Fibroblast of lung (primary cell): ENCODE measurements at regions not wholly inside any gene's neighbourhood (a gene's known extent, or its start where the extent isn't known, plus 50 kb on each side); places are given as distances from the start of the nearest gene placed in this dataset.

Experiments
- EZH2 ChIP-seq: IDR thresholded peaks from 2 replicates; pipeline ENCODE4 v1.5.1; 2012; ENCODE audit warnings: low read length, control low read depth, mild to moderate bottlenecking; ENCODE audit errors: missing control alignments
- TF ChIP-seq, protein P1 (sequence below), 2 donors: IDR thresholded peaks in 1 of 2; conservative IDR thresholded peaks in 1 of 2; 1 replicate in 1 of 2; 2 replicates in 1 of 2; pipeline ENCODE4 v1.5.1; 2011 to 2012; ENCODE audit warnings: low read length in 2 of 2, control low read depth in 1 of 2, inconsistent platforms in 1 of 2, low read depth in 1 of 2, mild to moderate bottlenecking in 1 of 2

DNA sequence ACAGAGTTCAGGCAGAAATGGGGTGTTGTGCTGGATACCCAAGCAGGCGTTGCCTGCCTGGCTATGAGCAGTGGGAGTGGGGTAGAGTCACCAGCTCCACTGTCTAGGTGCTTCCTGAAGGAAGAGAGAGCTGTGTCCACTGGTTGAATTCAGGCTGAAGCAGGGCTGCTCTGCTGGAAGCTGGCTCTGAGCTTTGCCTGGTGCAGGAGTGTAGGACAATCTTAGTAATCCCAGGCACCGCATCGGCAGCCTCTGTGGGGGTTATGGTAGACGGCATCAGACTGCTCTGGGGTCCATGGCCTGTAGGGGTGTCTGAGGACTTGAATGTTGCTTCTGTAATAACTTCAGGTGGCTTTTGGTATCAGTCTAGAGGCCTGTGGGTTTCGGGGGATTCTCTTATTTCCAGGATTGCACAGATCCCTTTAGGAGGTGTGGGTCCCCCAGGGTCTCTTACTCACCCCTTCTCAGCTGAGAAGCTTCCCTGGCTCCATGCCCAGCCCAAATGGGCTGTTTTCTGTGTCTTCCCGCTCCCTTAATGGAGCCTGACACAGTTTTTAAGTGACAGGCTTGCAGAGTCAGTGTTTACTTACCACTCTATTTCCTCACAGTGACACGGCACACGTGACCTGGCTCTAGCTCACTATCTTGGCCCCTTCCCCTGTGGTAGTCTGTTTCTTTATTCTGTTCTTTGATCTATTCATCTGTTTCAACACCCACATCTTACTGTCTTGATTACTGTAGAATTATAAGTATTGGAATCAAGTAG lies 644.3 kb downstream of the CBLN2 start:
- no peak for TF ChIP-seq EZH2
- TF ChIP-seq, protein P1, sequence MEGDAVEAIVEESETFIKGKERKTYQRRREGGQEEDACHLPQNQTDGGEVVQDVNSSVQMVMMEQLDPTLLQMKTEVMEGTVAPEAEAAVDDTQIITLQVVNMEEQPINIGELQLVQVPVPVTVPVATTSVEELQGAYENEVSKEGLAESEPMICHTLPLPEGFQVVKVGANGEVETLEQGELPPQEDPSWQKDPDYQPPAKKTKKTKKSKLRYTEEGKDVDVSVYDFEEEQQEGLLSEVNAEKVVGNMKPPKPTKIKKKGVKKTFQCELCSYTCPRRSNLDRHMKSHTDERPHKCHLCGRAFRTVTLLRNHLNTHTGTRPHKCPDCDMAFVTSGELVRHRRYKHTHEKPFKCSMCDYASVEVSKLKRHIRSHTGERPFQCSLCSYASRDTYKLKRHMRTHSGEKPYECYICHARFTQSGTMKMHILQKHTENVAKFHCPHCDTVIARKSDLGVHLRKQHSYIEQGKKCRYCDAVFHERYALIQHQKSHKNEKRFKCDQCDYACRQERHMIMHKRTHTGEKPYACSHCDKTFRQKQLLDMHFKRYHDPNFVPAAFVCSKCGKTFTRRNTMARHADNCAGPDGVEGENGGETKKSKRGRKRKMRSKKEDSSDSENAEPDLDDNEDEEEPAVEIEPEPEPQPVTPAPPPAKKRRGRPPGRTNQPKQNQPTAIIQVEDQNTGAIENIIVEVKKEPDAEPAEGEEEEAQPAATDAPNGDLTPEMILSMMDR (conservative IDR thresholded peaks at IDR 0.05 in 1 of 2, IDR thresholded peaks at IDR 0.05 in 1 of 2; ENCODE audit: low read depth in 1 of 2, low read length in 2 of 2): no peak
